ENCODE measurements at regions not wholly inside any gene's neighbourhood (a gene's known extent, or its start where the extent isn't known, plus 50 kb on each side); places are given as distances from the start of the nearest gene placed in this dataset.

GRCh38 chr13:59352600-59352999 is 811.1 kb downstream of the DIAPH3 start:
- TF ChIP-seq CTCF (conservative IDR thresholded peaks at IDR 0.05 in 1 of 2, IDR thresholded peaks at IDR 0.05 in 1 of 2; ENCODE audit: extremely low read depth in 1 of 2, insufficient read depth in 1 of 2, low read depth in 1 of 2, low read length in 2 of 2) (no peak), EZH2 (IDR thresholded peaks at IDR 0.05; ENCODE audit: borderline replicate concordance, low read length) (no peak)

All from mammary epithelial cell (primary cell).